ENCODE measurements at regions not wholly inside any gene's neighbourhood (a gene's known extent, or its start where the extent isn't known, plus 50 kb on each side); places are given as distances from the start of the nearest gene placed in this dataset.
A peak's percentile ranks its signal among the peaks of the same experiment; 100 is the strongest.
"Not testable (repeated sequence)": the region's sequence is repeated elsewhere in the genome, so short reads cannot be mapped to it uniquely, and the experiment has no call there.

DNA sequence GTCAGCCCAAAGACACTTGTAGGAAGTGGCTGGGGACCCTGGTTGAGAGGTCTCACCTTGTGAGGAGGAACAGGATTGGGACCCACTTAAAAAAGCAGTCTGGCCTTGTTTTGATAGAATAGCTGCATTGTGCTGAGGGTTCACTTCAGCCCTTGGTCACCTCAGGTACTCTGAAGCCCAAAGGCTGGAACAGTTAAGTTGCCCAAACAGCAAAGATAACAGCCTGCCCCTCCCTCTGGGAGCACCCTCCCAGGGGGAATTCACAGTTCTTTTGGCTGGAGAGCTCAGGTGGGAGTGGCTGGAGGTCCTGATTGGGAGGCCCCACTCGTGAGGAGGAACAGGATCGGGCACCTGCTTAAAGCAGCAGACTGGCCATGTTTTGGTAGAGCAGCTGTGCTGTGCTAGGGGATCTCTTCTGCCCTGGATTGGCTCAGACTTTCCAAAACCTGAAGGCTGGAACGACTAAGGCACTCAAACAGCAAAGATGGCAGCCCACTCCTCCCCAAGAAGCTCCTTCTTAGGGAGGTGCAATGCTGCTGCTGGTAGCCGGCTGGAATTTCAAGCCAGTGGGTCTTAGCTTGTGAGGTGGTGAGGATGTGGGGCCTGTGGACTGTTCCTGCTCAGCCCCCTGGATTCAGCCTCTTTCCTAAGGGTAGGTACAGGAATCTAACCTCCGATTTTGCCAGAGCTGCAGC, 143.8 kb upstream of the SLC38A2 start:
- intact Hi-C loops (cut with DNase I, micrococcal nuclease): loop anchor here (2.0 to 5.0 kb wide), 4 partner anchors 41 to 146 kb away; partner anchors contain the start of gene SLC38A2 (in 1 of the 2)
- ATAC-seq: no peak
- DNase-seq: no peak
- ChIA-PET POLR2A (interaction anchor here (0.6 kb wide), 1 partner anchor 147 kb away, joined by 4 read pairs; no protein-coding TSS in a partner anchor), CTCF (interaction anchor here (1.1 kb wide), 1 partner anchor 20 kb away, joined by 3 read pairs; no protein-coding TSS in a partner anchor)
- H3K36me3 Mint-ChIP-seq (ENCODE audit: low read depth): no peaks in the 10 kb centered on the region
- peak overlapping the region; percentile 90 for H3K27ac Mint-ChIP-seq
- H3K27me3 Mint-ChIP-seq: no peaks in the 10 kb centered on the region
- peaks cover 1% of the 10 kb centered on the region for H3K9me3 Mint-ChIP-seq (ENCODE audit: low read depth)
- H3K4me1 Mint-ChIP-seq: peaks cover 56% of the 10 kb centered on the region
- H3K4me3 Mint-ChIP-seq: no peak overlapping the region

DNA sequence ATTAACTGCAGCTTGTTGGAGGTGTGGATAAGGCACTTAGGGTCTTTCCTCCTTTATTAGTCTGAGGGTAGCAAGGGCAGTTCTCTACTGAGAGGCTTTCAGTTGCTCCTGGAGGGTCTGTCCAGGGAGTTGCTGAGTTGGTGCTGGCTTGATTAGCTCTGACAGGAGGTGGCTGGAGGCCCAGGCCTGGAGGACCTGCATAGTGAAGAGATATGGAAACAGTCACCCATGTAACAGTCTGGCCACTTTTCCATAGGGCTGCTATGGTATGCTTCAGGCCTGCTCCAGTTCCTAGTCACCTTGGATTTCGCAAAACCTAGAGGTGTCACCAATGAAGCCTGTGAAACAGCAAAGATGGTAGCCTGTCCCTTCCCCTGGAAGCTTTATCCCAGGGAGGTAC, 143.3 kb upstream of the SLC38A2 start:
- intact Hi-C loops (cut with DNase I, micrococcal nuclease): loop anchor here (2.0 to 5.0 kb wide), 4 partner anchors 41 to 146 kb away; partner anchors contain the start of gene SLC38A2 (in 1 of the 2)
- peaks cover 54% of the 10 kb centered on the region for H3K4me1 Mint-ChIP-seq
- H3K4me3 Mint-ChIP-seq: no peak overlapping the region
- ChIA-PET POLR2A (interaction anchor here (0.6 kb wide), 1 partner anchor 147 kb away, joined by 4 read pairs; no protein-coding TSS in a partner anchor), CTCF (interaction anchor here (1.1 kb wide), 1 partner anchor 14 kb away, joined by 3 read pairs; no protein-coding TSS in a partner anchor)
- ATAC-seq (no peak), DNase-seq (no peak)
- H3K27ac Mint-ChIP-seq: no peak overlapping the region
- H3K27me3 Mint-ChIP-seq: no peaks in the 10 kb centered on the region
- peaks cover 5% of the 10 kb centered on the region for H3K36me3 Mint-ChIP-seq (ENCODE audit: low read depth)
- H3K9me3 Mint-ChIP-seq (ENCODE audit: low read depth): peaks cover 6% of the 10 kb centered on the region

GRCh38 chr12:46514886-46515285, 142.3 kb upstream of the SLC38A2 start:
- Mint-ChIP-seq H3K36me3 (ENCODE audit: low read depth) (peaks cover 7% of the 10 kb centered on the region), H3K4me1 (peaks cover 54% of the 10 kb centered on the region), H3K9me3 (ENCODE audit: low read depth) (peaks cover 14% of the 10 kb centered on the region), H3K4me3 (no peak overlapping the region), H3K27ac (no peak overlapping the region), H3K27me3 (no peaks in the 10 kb centered on the region)
- CTCF ChIA-PET: interaction anchor here (1.1 kb wide), 1 partner anchor 15 kb away, joined by 3 read pairs; no protein-coding TSS in a partner anchor
- POLR2A ChIA-PET: no interaction called here
- no peak for DNase-seq
- intact Hi-C loops (cut with DNase I, micrococcal nuclease): loop anchor here (5.0 kb wide), 3 partner anchors 42 to 147 kb away; no protein-coding TSS in a partner anchor
- no peak for ATAC-seq

DNA sequence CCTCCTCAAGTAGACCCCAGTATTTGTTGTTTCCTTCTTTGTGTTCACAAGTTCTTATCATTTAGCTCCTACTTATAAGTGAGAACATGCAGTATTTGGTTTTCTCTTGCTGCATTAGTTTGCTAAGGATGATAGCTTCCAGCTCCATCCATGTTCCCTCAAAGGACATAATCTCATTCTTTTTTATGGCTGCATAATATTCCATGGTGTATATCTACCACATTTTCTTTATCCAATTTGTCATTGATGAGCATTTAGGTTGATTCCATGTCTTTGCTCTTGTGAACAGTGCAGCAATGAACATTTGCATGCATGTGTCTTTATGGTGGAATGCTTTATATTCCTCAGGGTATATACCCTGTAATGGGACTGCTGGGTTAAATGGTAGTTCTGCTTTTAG, 137.7 kb upstream of the SLC38A2 start:
- ATAC-seq; H3K4me3 Mint-ChIP-seq; intact Hi-C loops (cut with DNase I, micrococcal nuclease); H3K27me3 Mint-ChIP-seq; POLR2A ChIA-PET; DNase-seq; H3K27ac Mint-ChIP-seq: not testable (repeated sequence)
- CTCF ChIA-PET: interaction anchor here (1.3 kb wide), 1 partner anchor 14 kb away, joined by 4 read pairs; no protein-coding TSS in a partner anchor
- peaks cover 37% of the 10 kb centered on the region for H3K9me3 Mint-ChIP-seq (ENCODE audit: low read depth)
- peaks cover 14% of the 10 kb centered on the region for H3K36me3 Mint-ChIP-seq (ENCODE audit: low read depth)
- peaks cover 31% of the 10 kb centered on the region for H3K4me1 Mint-ChIP-seq

DNA sequence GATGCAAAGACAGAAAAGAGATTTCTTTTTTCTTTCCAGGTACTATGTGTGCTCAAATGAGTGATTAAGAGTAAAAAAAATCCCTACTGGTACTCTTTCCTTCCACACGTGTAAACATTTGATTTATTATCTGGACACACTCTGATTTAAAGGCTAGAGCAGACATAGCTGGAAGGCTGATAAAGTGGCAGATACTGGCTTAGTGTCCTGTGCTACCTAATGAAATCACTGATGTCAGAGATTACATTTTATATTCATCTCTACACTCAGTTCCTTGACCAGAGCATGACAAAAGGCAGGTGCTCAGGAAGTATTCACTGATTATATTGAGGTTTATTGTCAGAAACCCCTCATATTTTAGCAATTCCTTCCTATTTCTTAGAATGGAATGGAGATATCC, 136.6 kb upstream of the SLC38A2 start:
- Mint-ChIP-seq H3K4me3 (no peak overlapping the region), H3K27me3 (no peaks in the 10 kb centered on the region), H3K36me3 (ENCODE audit: low read depth) (peaks cover 14% of the 10 kb centered on the region), H3K4me1 (peaks cover 22% of the 10 kb centered on the region), H3K27ac (no peak overlapping the region), H3K9me3 (ENCODE audit: low read depth) (peaks cover 42% of the 10 kb centered on the region)
- intact Hi-C loops (cut with DNase I, micrococcal nuclease): no loop called here
- no peak for ATAC-seq
- no peak for DNase-seq
- ChIA-PET POLR2A (no interaction called here), CTCF (interaction anchor here (0.8 to 1.3 kb wide), 2 partner anchors 15 to 155 kb away, joined by 3 to 4 read pairs; no protein-coding TSS in a partner anchor)

- CTCF ChIA-PET: interaction anchor here (0.8 kb wide), 1 partner anchor 154 kb away, joined by 3 read pairs; no protein-coding TSS in a partner anchor
- peaks cover 42% of the 10 kb centered on the region for H3K9me3 Mint-ChIP-seq (ENCODE audit: low read depth)
- POLR2A ChIA-PET: no interaction called here
Measured at GRCh38 chr12:46508651-46509050, 136.1 kb upstream of the SLC38A2 start.

DNA sequence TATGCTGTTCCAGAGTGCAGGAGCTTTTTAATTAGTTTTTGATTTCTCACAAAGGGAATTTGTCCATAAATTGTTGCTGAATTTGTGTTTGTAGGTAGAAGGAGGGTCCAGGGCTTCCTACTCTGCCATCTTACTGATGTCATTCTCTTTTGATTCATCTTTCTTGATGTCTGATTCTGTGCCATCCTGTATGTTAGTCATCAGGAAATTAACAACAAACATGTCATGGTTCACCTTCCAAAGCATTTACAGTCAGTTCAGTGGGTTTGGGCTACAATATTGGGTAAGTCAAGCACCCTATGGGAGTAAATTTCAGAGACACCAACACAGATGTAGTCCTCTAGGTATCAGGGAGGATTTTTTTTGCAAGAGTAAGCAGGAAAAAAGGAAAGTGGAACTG, 135.2 kb upstream of the SLC38A2 start:
- ChIA-PET CTCF (interaction anchor here (0.6 kb wide), 1 partner anchor 620 kb away, joined by 3 read pairs; no protein-coding TSS in a partner anchor), POLR2A (no interaction called here)
- peaks cover 9% of the 10 kb centered on the region for H3K4me1 Mint-ChIP-seq
- ATAC-seq (peak; percentile 73), DNase-seq (no peak)
- H3K36me3 Mint-ChIP-seq (ENCODE audit: low read depth): peaks cover 14% of the 10 kb centered on the region
- intact Hi-C loops (cut with DNase I, micrococcal nuclease): no loop called here
- H3K27me3 Mint-ChIP-seq: no peaks in the 10 kb centered on the region
- peak overlapping the region; percentile 21 for H3K27ac Mint-ChIP-seq
- peaks cover 44% of the 10 kb centered on the region for H3K9me3 Mint-ChIP-seq (ENCODE audit: low read depth)
- no peak overlapping the region for H3K4me3 Mint-ChIP-seq

More at GRCh38 chr12:46508651-46509050, 136.1 kb upstream of the SLC38A2 start:
- ATAC-seq (no peak), DNase-seq (no peak)
- H3K27me3 Mint-ChIP-seq: no peaks in the 10 kb centered on the region
- H3K36me3 Mint-ChIP-seq (ENCODE audit: low read depth): peaks cover 14% of the 10 kb centered on the region
- no peak overlapping the region for H3K4me3 Mint-ChIP-seq
- H3K27ac Mint-ChIP-seq: no peak overlapping the region
- intact Hi-C loops (cut with DNase I, micrococcal nuclease): no loop called here
- H3K4me1 Mint-ChIP-seq: peaks cover 17% of the 10 kb centered on the region

GRCh38 chr12:46506961-46507360, 134.4 kb upstream of the SLC38A2 start:
- Mint-ChIP-seq H3K4me1 (peaks cover 6% of the 10 kb centered on the region), H3K27me3 (no peaks in the 10 kb centered on the region), H3K27ac (no peak overlapping the region), H3K9me3 (ENCODE audit: low read depth) (peaks cover 49% of the 10 kb centered on the region), H3K4me3 (no peak overlapping the region), H3K36me3 (ENCODE audit: low read depth) (peaks cover 14% of the 10 kb centered on the region)
- intact Hi-C loops (cut with DNase I, micrococcal nuclease): no loop called here
- no peak for ATAC-seq
- CTCF ChIA-PET: interaction anchor here (0.6 kb wide), 1 partner anchor 619 kb away, joined by 3 read pairs; no protein-coding TSS in a partner anchor
- POLR2A ChIA-PET: no interaction called here
- DNase-seq: no peak

DNA sequence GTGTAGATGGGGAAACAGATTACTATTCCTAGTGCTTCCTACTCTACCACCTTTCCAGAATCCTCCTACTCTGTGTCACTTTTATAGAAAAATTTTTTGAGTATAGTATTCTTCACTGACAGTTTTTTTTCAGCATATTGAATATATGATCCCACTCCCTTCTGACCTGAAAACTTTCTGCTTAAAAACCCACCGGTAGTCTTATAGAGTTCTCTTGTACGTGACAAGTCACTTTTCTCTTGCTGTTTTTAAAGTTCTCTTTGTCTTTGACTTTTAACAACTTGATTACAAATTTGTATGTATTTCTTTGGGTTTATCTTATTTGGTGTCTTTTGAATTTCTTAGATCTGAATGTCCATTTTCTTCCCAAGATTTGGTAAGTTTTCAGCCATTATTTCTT, 133.6 kb upstream of the SLC38A2 start:
- H3K9me3 Mint-ChIP-seq (ENCODE audit: low read depth): peaks cover 49% of the 10 kb centered on the region
- H3K36me3 Mint-ChIP-seq (ENCODE audit: low read depth): peaks cover 13% of the 10 kb centered on the region
- intact Hi-C loops (cut with DNase I, micrococcal nuclease): no loop called here
- peaks cover 6% of the 10 kb centered on the region for H3K4me1 Mint-ChIP-seq
- POLR2A ChIA-PET: no interaction called here
- DNase-seq (no peak), ATAC-seq (no peak)
- no peaks in the 10 kb centered on the region for H3K27me3 Mint-ChIP-seq
- no peak overlapping the region for H3K4me3 Mint-ChIP-seq
- H3K27ac Mint-ChIP-seq: no peak overlapping the region
- CTCF ChIA-PET: no interaction called here

- ChIA-PET CTCF (no interaction called here), POLR2A (no interaction called here)
- ATAC-seq (no peak), DNase-seq (no peak)
- H3K36me3 Mint-ChIP-seq (ENCODE audit: low read depth): peaks cover 7% of the 10 kb centered on the region
- peaks cover 6% of the 10 kb centered on the region for H3K4me1 Mint-ChIP-seq
- peaks cover 39% of the 10 kb centered on the region for H3K9me3 Mint-ChIP-seq (ENCODE audit: low read depth)
- H3K27me3 Mint-ChIP-seq: no peaks in the 10 kb centered on the region
- no peak overlapping the region for H3K4me3 Mint-ChIP-seq
- no peak overlapping the region for H3K27ac Mint-ChIP-seq
- intact Hi-C loops (cut with DNase I, micrococcal nuclease): no loop called here
Measured at GRCh38 chr12:46504494-46504893, 131.9 kb upstream of the SLC38A2 start.

DNA sequence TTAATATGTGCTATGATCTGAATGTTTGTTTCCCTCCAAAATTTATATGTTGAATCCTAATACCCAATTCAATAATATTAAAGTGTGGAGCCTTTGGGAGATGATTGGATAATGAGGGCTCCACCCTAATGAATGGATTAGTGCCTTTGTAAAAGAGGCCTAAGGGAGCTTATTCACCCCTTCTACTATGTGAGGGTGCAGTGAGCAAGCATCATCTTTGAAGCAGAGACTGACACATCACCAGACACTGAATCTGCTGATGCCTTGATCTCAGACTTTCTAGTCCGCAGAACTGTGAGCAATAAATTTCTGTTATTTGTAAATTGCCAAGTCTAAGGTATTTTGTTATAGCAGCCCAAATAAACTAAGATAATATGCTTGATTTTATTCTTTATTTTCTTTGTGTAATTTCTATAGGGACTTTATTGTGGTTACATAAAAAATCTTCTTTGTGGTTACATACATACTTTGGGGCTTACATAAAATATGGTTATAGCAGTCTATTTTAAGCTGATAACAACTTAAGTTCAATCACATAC, 131.1 kb upstream of the SLC38A2 start:
- CTCF ChIA-PET: no interaction called here
- intact Hi-C loops (cut with DNase I, micrococcal nuclease): no loop called here
- Mint-ChIP-seq H3K27ac (no peak overlapping the region), H3K27me3 (no peaks in the 10 kb centered on the region), H3K4me1 (peaks cover 6% of the 10 kb centered on the region), H3K36me3 (ENCODE audit: low read depth) (peaks cover 7% of the 10 kb centered on the region), H3K4me3 (no peak overlapping the region), H3K9me3 (ENCODE audit: low read depth) (peaks cover 39% of the 10 kb centered on the region)
- POLR2A ChIA-PET: no interaction called here
- DNase-seq (no peak), ATAC-seq (no peak)

DNA sequence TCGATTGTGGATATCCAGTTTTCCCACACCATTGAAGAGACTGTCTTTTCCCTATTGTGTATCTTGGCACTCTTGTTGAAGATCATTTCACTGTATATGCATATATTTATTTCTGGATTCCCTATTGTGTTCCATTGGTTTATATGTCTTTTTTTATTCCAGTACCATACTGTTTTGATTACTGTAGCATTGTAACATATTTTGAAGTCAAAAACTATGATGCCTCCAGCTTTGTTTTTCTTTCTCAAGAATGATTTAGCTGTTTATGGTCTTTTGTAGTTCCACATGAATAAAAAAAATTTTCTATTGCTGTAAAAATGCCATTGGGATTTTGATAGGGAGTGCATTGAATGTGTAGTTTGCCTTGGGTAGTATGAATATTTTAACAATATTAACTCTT, 128.1 kb upstream of the SLC38A2 start:
- Mint-ChIP-seq H3K27me3 (no peaks in the 10 kb centered on the region), H3K36me3 (ENCODE audit: low read depth) (peaks cover under 1% of the 10 kb centered on the region), H3K4me1 (no peaks in the 10 kb centered on the region), H3K4me3 (no peak overlapping the region), H3K27ac (no peak overlapping the region), H3K9me3 (ENCODE audit: low read depth) (peaks cover 21% of the 10 kb centered on the region)
- DNase-seq: no peak
- ChIA-PET CTCF (no interaction called here), POLR2A (no interaction called here)
- ATAC-seq: no peak
- intact Hi-C loops (cut with DNase I, micrococcal nuclease): no loop called here

Data from activated CD4-positive, alpha-beta T cell treated with anti-CD3 and anti-CD28 coated beads for 36 hours (primary cell).